GM23338 (cell line): ENCODE measurements at regions not wholly inside any gene's neighbourhood (a gene's known extent, or its start where the extent isn't known, plus 50 kb on each side); places are given as distances from the start of the nearest gene placed in this dataset.

Experiments used
- ATAC-seq: fragments of 200-7000 bp; cut with Tn5 transposase; 3 replicates; pipeline ENCODE4 v1.9.1; 2020
- DNase-seq: peaks from one replicate; pipeline ENCODE4 v3.0.0-alpha.2; 2015; ENCODE audit warnings: low spot score
- H2AFZ ChIP-seq: fragments of 200-600 bp; sonication (generic); 2 replicates; pipeline ENCODE4 v1.8.0; 2016; ENCODE audit warnings: antibody characterized with exemption, mild to moderate bottlenecking, moderate library complexity
- H3F3A ChIP-seq: fragments of 200-600 bp; sonication (generic); replicated peaks from 2 replicates; pipeline ENCODE4 v1.8.0; 2017; ENCODE audit warnings: antibody characterized with exemption, mixed run types, low read depth
- H3K27ac ChIP-seq: fragments of 200-600 bp; sonication (generic); 2 replicates; pipeline ENCODE4 v1.6.1; 2016; ENCODE audit warnings: low read depth
- H3K27me3 ChIP-seq: fragments of 200-600 bp; sonication (generic); 2 replicates; pipeline ENCODE4 v1.8.0; 2016; ENCODE audit warnings: mild to moderate bottlenecking, mixed run types, moderate library complexity; ENCODE audit not compliant: insufficient read depth
- H3K36me3 ChIP-seq: fragments of 200-600 bp; sonication (generic); 2 replicates; pipeline ENCODE4 v1.8.0; 2016; ENCODE audit warnings: mild to moderate bottlenecking; ENCODE audit not compliant: insufficient read depth
- H3K4me1 ChIP-seq: fragments of 200-600 bp; sonication (generic); 2 replicates; pipeline ENCODE4 v1.8.0; 2016; ENCODE audit warnings: mild to moderate bottlenecking, moderate library complexity; ENCODE audit not compliant: insufficient read depth
- H3K4me2 ChIP-seq: fragments of 200-600 bp; sonication (generic); 2 replicates; pipeline ENCODE4 v1.7.1; 2017; ENCODE audit warnings: mixed run types
- H3K4me3 ChIP-seq: fragments of 200-600 bp; sonication (generic); 2 replicates; pipeline ENCODE4 v1.6.1; 2016; ENCODE audit warnings: mixed run types
- H3K79me2 ChIP-seq: fragments of 200-600 bp; sonication (generic); replicated peaks from 2 replicates; pipeline ENCODE4 v1.8.0; 2017; ENCODE audit warnings: mild to moderate bottlenecking; ENCODE audit not compliant: insufficient read depth
- H3K9me2 ChIP-seq: fragments of 200-600 bp; sonication (generic); 2 replicates; pipeline ENCODE4 v1.8.0; 2017; ENCODE audit not compliant: insufficient read depth
- H4K20me1 ChIP-seq: fragments of 200-600 bp; sonication (generic); replicated peaks from 2 replicates; pipeline ENCODE4 v1.8.0; 2017; ENCODE audit warnings: mild to moderate bottlenecking; ENCODE audit not compliant: insufficient read depth
- H3K27ac Mint-ChIP-seq: 2 replicates; pipeline ENCODE4 v1.8.0; 2020; ENCODE audit warnings: inconsistent platforms, mild to moderate bottlenecking, moderate library complexity, mixed read lengths
- H3K27me3 Mint-ChIP-seq: 3 replicates; pipeline ENCODE4 v1.8.0; 2022; ENCODE audit warnings: low read depth, mild to moderate bottlenecking, moderate library complexity, mixed read lengths, inconsistent platforms; ENCODE audit not compliant: insufficient read depth, poor library complexity
- H3K36me3 Mint-ChIP-seq: 3 replicates; pipeline ENCODE4 v1.8.0; 2021; ENCODE audit warnings: low read depth, mild to moderate bottlenecking, inconsistent platforms, moderate library complexity, mixed read lengths
- H3K4me1 Mint-ChIP-seq: 3 replicates; pipeline ENCODE4 v1.8.0; 2020; ENCODE audit warnings: mild to moderate bottlenecking, inconsistent platforms, mixed read lengths
- H3K4me3 Mint-ChIP-seq: 3 replicates; pipeline ENCODE4 v1.8.0; 2021; ENCODE audit warnings: moderate library complexity, mild to moderate bottlenecking, inconsistent platforms, mixed read lengths
- H3K9me3 Mint-ChIP-seq: 3 replicates; pipeline ENCODE4 v1.8.0; 2020; ENCODE audit warnings: moderate library complexity, mild to moderate bottlenecking, inconsistent platforms, mixed read lengths
- CREB1 ChIP-seq: fragments of 250-450 bp; sonication (Bioruptor Pico); IDR thresholded peaks from 2 replicates; pipeline ENCODE4 v1.5.0; 2020; ENCODE audit warnings: low read depth, mild to moderate bottlenecking, moderate library complexity
- CTCF ChIP-seq, 2 experiments: fragments of 200-600 bp in 1 of 2; sonication (generic) in 1 of 2; conservative IDR thresholded peaks; 2 replicates each; pipeline versions ENCODE4 v1.5.1 to v1.6.1; 2016 to 2017; ENCODE audit warnings: antibody characterized with exemption in 2 of 2, low read depth in 2 of 2, mild to moderate bottlenecking in 2 of 2, moderate library complexity in 1 of 2
- ETS1 ChIP-seq: IDR thresholded peaks from 2 replicates; pipeline ENCODE4 v1.6.1; 2016; ENCODE audit warnings: antibody characterized with exemption
- EZH2 ChIP-seq: fragments of 200-600 bp; sonication (generic); IDR thresholded peaks from one replicate; pipeline ENCODE4 v1.8.0; 2017; ENCODE audit warnings: antibody characterized with exemption, mild to moderate bottlenecking, low read depth; ENCODE audit not compliant: unreplicated experiment
- JUNB ChIP-seq: IDR thresholded peaks from one replicate; pipeline ENCODE4 v1.6.1; 2016; ENCODE audit warnings: antibody characterized with exemption; ENCODE audit not compliant: unreplicated experiment
- NANOG ChIP-seq: IDR thresholded peaks from 2 replicates; pipeline ENCODE4 v1.6.1; 2016; ENCODE audit warnings: antibody characterized with exemption, borderline replicate concordance
- REST ChIP-seq: IDR thresholded peaks from one replicate; pipeline ENCODE4 v1.6.1; 2018; ENCODE audit warnings: antibody characterized with exemption; ENCODE audit not compliant: unreplicated experiment
- ZNF331 ChIP-seq: fragments of 250-450 bp; sonication (Bioruptor Pico); IDR thresholded peaks from 2 replicates; pipeline ENCODE4 v1.5.0; 2020; ENCODE audit warnings: low read depth, mild to moderate bottlenecking, moderate library complexity
- ZNF462 ChIP-seq: fragments of 250-450 bp; sonication (Bioruptor Pico); IDR thresholded peaks from 2 replicates; pipeline ENCODE4 v1.5.0; 2020; ENCODE audit warnings: mild to moderate bottlenecking, moderate library complexity

- no peaks in the 10 kb centered on the region for H3K36me3 ChIP-seq
- no peaks in the 10 kb centered on the region for H3K79me2 ChIP-seq
- Mint-ChIP-seq H3K4me3 (no peak overlapping the region), H3K27ac (no peak overlapping the region), H3K36me3 (no peaks in the 10 kb centered on the region), H3K9me3 (no peaks in the 10 kb centered on the region), H3K4me1 (peaks cover 4% of the 10 kb centered on the region; the same call in 2 of the 3 replicates), H3K27me3 (no peaks in the 10 kb centered on the region)
- no peaks in the 10 kb centered on the region for H3K4me1 ChIP-seq
- DNase-seq = no peak
- H2AFZ ChIP-seq = no peak overlapping the region
- no peaks in the 10 kb centered on the region for H3F3A ChIP-seq
- no peak overlapping the region for H3K4me2 ChIP-seq
- no peak for ATAC-seq
- no peaks in the 10 kb centered on the region for H3K9me2 ChIP-seq
- H4K20me1 ChIP-seq = no peaks in the 10 kb centered on the region
- H3K4me3 ChIP-seq = no peak overlapping the region
- H3K27me3 ChIP-seq = no peaks in the 10 kb centered on the region
- no peak overlapping the region for H3K27ac ChIP-seq
- no peak for TF ChIP-seq ETS1
- TF ChIP-seq NANOG = no peak
- TF ChIP-seq ZNF462 (CRISPR knock-in tag) = no peak
- TF ChIP-seq JUNB = no peak
- no peak for TF ChIP-seq ZNF331 (CRISPR knock-in tag)
- no peak for TF ChIP-seq CTCF (conservative IDR thresholded peaks at IDR 0.05; ENCODE audit: low read depth in 2 of 2)
- no peak for TF ChIP-seq CREB1 (CRISPR knock-in tag)
- no peak for TF ChIP-seq REST
- no peak for TF ChIP-seq EZH2
Measured at GRCh38 chr1:19024532-19024931, 68.1 kb upstream of the IFFO2 start.
